ENCODE measurements at regions not wholly inside any gene's neighbourhood (a gene's known extent, or its start where the extent isn't known, plus 50 kb on each side); places are given as distances from the start of the nearest gene placed in this dataset.

DNA sequence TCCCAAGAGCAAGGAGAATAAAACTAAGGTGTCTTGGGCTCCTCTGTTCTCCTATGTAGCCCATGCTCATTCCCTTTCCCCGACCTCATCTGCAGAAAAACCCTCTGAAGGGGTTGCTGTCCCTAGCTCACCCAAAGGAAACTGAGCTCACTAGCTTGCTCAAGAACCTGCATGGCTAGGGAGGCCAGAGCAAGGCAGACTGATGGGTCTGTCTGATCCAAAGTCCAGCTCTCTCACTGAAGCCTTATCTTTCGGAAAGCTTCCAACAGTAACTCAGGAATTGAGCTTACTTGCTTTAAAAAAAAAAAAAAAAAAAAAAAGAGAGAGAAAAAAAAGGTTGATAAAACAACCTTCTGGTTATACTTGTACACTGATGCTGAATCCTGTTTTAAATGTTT, 141.4 kb upstream of the TOPAZ1 start:
- DNase-seq = no peak

DNA sequence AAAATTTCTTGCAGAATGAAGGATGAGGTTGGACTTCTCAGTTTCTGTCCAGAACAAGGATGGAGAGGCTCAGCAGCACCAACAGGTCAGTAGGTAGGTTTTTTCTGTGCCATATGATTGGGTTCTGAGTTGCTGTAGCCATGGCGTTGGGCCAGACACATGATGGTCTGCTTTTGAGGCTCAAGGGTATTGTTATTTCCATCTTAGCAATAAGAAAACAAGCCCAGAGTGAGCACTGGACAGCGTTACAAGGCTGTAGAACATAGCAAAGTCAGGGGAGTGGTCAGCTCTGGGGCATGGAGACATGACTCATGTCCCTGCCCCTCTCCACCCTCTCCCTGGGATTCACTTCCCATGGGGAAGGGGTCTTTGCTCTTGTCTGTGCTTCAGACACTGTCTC, 137.6 kb upstream of the TOPAZ1 start:
- DNase-seq = no peak

DNA sequence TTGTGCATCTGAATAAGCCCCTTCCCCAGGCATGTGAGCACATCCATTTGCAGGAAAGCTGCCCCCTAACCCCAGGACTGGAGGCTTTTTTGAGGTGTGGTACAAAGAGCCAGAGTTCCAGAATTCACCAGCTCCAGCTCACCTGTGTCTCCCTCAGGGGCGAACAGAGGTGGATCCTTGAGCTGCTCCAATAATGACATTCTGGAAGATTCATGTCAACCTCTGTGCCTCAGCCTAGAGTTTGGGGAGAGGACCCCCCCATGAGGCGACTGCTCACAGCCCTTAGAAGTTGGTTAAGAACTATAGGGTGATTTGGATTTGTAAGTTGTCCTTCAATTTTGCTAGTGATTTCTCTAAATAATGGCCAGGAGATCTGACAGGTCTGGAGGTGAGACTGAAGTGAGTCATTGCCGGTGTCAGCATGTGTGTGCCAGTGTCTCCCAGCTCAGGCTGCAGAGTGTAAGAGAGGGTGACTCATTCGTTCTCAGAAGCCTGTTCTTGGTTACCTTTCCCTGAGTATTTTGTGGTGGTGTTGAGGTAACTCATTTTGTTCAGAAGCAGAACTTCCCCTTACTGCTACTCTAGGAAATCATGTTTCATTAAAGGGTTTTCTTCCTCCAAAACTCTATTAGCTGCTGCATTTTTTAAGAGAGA, 136.9 kb upstream of the TOPAZ1 start:
- no peak for DNase-seq

DNA sequence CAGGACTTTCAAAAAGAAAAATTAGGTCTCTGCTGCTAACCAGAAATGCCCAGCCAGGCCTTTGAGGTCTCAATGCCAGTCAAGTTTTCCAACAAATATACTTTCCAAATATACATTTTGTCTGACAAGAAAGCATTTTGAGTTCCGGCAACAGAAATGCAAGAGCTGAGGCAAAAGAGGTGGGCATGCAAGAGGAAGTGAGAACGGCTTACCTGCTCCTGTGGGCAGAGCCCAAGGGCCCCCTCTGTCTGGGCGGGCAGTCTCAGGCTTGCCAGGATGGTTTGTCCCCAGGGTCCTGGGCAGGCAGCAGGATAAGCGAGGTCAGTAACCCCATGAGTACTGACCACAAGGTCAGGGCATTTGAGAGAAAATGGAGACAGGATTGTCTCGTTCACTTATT, 136.1 kb upstream of the TOPAZ1 start:
- DNase-seq = no peak

DNA sequence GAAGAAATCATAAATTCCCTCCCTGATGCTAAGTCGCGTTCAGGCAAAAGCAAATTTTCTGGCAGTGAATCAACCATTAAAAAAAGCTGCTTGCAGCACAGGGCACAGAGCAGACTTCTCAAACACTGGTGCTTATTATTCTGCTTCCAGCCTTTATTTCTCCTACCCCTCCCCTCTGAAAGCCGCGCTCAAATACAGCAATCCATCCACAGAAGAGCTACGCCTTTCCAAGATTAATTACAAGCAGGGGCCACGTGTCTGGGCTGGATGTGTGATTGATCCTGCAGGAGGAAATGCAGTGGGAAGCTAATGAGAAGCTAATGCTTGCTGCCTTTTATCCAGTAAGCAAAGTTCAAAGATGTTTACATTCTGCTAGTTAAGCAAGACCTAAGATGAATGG, 134.9 kb upstream of the TOPAZ1 start:
- DNase-seq = no peak

DNA sequence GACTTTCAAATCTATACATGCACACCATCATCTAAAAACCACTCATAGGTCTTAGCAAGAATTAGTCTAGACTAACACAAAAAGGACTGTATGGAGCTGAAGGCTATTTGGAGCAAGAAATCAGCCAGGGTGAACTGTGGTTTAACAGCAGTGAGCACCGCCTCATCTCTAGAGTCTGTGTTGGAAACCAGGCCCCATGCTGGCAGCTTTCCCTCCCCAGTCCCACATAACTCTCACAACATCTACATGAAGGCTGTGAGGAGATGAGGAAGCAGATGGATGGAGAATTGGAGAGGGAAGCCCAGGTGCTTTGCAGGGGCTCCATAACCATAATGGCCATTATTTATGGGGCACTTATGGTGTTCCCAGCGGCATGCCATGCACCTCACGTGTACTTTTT, 133.2 kb upstream of the TOPAZ1 start:
- no peak for DNase-seq

DNA sequence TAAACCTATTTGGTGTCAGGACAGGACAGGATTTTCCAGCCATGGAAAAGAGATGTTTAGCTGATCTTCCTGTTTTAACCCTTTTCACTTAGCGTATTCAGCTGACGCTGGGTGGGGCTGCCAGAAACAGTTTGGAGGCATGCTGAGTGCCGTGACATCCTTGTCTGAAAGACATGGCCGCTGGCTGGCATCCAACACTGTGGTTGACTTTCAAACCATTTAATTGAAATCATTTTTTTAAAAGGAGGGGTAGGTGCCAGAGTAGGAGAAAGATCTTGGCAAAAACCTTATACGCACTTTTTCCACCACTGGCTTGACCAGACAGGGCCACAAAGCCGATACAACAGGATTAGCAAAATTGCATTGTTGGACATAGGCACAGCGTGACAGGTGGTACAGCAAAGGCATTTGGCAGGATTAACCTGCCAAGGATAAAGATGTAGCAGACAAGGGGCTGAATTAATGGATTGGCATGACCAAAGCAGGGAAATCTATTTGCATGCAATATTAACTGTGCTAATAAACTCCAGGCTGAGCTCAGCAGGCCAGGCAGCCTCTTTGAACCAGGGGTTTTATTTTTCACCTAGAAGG, 131.8 kb upstream of the TOPAZ1 start:
- no peak for DNase-seq

DNA sequence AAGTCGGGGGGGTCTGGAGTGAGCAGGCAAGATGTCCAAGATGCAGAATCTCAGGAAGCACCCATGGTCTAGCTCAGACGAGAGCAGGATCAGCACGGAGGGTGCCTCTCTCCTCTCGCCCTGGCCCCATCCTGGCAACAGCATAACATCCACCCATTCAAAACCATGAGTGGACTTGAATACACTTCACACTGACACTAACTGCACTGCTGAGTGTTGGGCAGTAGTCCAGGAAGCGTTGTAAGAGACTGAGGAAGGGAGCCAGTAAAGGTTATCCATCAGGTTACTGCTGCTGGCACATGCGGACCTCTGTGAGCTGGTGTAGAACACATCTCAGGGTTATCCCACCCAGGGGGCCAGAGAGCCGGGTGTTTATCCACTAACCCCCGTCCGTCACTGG, 131.0 kb upstream of the TOPAZ1 start:
- DNase-seq = no peak

DNA sequence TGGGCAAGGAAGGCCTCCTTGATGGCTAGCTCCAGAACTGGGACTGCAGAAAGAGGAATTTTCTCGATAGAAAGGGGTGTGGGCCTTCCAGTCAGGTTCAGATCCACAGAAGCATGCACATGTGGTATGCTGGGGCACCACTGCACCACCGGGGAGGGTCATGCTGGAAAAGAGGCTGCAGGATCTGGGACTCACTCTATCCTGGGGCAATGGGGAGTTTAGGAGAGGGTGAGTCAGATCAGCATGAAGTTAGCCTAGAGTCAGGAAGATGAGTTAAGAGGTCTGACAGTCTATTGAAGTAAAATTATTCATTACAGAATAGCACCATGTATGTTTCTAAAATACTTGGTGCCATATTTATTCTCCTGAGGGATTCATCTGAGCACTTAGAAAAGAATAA, 130.2 kb upstream of the TOPAZ1 start:
- DNase-seq = no peak

DNA sequence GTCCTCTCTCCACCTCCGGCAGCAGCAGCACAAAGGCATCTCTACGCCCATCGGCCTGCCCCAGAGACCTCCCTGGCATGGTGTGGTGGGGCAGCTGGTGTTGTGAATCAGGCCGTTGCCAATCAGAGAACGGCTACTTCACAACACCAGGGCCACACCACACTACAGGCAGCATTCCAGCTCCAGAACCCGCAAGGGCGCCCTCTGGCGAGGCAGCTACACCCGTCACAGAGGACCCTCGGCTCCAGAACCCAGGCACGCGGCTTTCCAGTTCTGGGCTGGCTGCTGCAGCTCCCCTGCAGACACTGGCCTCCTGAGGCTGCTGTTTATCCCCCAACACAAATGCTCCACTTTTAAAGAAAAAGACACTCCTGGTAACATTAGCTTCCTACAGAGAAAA, 127.5 kb upstream of the TOPAZ1 start:
- DNase-seq = peak; percentile 4

DNA sequence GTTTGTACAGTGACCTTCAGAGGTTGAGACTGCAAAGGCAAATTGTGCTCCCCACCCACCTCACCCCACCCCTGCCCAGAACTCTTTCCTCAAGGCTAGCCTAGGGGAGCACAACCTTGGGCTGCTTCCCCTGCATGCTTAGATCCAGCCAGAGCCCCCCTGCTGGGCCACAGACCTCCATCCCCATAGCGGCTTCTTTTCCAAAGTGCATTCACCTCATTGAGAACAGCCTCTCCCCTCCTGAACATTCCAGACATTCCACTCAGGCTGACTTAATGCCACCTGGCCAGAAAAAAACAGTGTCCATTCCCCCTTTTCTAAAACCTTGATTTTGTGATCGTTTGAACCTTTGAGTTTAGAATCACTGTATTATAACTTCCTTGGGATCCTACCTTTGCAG, 124.4 kb upstream of the TOPAZ1 start:
- no peak for DNase-seq

DNA sequence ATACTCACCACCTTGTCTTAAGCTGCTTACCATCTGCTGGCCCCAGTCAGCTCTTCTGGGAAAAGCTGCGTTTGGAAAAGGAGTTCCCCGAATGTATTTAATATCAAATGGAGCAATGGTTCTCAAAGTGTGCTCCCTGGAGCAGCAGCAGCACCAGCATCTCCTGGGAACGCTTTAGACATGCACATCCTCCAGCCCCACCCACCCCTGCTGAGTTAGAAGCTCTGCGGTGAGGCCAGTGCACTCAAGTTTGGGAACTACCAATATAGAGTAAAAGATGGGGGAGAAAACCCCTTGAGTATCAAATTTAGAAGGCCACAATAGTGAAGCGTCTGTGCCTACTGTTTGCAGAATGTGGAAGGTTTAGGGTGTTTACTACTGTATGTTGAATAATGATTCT, 124.0 kb upstream of the TOPAZ1 start:
- no peak for DNase-seq

DNA sequence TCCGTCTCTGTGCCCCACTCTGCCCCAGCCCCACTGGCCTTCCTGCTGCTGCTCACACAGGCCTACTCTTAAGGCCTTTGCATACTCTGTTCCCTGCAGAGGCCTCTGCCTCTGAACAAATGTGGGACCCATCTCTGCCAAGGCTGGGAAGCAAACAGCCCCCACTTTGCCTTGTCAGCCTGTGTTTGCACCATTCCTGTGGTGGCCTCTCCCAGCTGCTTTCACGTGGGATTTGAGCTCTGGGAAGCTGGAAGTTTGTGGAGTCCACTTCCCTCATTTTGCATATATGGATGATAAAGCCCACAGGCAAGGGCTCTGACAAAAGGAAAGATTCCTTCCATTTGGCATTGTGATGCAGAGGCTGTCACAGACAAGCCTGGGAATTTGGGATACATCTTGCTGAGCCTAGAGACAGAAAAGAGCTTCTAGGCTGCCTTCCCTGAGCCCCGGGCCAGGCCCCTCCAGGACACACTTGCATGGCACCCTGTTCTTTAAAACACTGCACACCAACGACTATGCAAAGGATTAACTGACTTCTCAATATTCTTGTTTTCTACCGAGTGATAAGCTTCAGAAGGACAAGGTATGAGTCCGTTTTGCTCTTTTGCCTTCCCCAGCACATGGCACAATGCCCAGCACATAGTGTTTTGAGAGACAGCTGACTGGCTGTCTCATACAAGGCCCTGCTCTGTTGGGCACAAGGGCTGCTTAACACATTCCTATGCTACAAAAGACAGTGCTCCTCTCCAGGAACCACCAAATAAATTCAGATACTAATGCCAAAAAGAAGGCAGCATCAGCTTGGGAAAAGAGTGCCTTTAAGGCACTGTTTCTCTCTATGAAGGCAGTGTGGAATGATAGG, 120.7 kb upstream of the TOPAZ1 start:
- no peak for DNase-seq

DNA sequence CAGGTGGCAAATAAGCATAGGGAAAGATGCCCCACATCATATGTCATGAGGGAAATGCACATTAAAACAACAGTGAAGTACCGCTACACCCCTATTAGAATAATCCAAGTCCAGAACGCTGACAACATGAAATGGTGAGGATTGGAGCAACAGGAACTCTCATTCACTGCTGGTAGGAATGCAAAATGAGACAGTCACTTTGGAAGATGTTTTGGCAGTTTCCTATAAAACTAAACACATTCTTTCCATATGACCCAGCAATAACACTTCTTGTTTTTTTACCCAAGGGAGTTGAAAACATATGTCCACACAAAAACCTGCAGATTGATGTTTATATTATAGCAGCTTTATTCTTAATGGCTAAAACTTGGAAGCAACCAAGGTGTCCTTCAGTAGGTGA, 116.4 kb upstream of the TOPAZ1 start:
- DNase-seq = no peak

DNA sequence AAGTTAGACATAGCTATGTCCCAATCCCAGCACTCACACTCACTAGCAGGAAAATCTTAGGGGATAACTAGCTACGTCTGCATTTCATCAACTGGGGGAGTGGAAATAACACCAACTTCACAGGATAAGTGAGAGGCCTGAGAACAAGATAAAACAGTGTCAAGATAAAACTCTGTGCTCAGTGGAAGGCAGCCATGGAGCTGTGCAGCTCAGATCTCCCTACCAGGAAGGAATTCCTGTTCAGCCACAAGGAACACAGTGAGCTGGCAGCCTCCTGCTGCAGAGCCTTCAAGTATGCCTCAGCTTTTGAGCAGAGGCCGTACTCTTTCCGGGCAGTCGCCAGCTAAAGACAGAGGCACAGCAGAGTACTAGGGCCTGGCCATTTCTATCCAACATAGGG, 115.8 kb upstream of the TOPAZ1 start:
- no peak for DNase-seq

DNA sequence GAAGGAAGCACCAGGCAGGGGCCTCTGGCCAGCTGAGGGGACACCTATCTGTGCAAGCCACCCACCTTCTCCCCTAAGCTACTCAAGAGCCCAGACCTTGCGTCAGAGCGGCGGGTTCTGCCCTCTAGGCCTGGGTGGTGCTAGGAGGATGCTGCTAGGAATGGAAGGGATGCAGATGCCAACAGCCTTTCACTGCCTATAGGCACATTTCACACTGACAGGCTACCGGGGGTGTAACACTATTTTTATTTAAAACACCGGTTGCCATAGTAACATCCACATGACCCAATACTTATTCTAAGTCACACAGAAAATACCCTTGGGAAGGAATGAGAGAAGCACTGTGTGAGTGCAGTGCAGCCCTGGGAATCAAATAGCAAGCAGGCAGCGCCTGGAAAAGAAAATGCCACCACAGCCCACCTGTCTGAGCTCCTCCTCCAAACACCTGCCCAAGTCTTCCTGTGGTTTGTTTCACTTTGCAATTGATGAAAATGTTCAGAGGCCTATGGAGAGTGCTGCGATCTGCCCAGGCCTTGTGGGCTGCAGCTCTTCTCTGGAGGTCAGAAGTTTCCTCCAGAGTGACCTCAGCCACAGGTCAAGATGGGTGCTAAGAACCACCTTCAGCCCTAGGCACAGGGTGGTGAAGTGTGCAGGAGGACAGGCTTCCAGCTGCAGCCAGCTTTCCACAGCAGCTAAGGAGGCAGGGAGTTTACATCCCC, 113.5 kb upstream of the TOPAZ1 start:
- no peak for DNase-seq

DNA sequence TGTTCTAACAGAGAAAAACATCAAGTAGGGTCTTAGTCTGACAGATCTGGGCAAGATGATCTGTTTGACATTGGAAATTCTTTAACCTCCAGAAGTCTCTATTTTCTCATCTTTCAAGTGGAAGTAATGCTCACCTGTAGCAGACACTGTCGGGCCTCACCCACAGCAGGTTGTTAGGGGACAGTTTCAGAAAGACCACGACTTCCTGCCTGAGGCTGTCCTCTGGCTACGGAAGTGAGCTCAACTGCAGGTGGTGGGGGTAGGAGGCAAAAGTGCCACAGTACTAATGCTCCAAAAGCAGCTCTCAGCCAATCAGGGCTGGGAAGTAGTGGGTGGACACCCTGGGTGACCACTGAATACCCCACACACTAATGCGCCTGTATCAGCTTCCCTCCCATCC, 111.4 kb upstream of the TOPAZ1 start:
- DNase-seq = no peak

DNA sequence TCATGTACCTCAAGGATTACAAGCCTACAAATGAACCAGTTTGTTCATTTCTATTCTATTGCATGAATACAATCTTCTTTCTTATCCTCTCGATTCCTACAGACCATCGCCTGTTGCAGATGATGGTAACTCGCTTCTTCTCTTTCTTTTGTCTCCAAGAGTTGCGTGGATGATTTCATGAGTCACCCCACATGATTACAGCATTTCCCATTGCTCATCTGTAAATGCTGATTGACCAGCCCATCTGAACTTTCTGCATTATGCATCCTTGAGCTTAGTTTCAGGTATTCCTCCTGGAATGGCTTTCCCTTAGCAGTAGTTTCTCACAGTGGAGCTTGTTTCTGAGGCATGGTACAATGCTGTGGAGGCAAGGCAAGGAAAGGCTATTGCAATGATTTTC, 109.6 kb upstream of the TOPAZ1 start:
- no peak for DNase-seq

DNA sequence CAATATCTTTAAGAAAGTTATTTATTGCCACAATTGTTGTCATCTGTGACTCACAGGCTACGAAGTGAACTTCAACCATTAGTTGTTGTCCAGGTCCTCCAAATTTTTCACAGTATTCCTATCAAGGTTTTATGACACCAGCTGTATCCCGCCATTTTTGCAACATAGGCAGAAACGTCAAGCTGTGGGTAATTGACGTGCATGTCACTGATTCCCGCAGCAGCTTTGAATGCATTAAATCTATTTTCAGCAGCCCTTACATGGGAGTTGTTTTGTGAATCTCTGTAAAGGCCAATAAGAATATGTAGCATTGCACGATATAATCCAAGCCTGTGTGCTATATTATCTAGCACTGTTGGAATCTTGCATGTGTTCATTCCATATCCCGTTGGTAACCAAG, 109.1 kb upstream of the TOPAZ1 start:
- DNase-seq = no peak

DNA sequence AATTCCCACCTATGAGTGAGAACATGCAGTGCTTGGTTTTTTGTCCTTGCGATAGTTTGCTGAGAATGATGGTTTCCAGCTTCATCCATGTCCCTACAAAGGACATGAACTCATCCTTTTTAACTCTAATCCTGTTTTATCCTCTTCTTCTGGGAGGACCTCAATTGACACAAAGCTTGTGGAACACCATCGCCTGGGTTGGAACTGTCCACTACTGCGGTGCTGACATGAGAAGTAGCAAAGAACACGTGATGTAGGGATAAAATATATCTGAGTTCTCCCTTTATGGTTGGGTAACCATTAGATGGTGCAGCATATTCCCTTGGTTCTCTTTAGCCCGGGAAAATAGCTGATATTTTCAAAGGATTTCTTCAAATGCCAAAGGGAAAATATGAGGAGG, 105.3 kb upstream of the TOPAZ1 start:
- no peak for DNase-seq

DNA sequence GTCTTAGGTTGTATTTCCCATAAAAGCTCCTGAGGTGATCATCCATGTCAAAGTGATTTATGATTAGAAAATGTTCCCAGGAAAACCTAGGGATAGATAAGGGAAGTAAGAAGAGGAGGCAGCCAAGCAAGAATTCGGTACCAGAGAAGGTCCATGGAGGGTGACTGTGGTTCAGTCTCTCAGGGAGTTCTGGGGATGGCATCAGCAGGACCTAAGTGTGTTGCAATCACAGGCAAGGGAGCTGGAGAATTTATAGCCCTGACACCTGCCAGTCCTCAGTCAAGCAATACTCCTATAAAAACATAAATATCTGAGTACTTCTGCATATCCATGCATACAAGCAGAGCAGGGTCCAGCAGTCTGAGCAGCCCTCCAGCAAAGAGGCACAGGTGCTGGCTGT, 95.6 kb upstream of the TOPAZ1 start:
- no peak for DNase-seq

DNA sequence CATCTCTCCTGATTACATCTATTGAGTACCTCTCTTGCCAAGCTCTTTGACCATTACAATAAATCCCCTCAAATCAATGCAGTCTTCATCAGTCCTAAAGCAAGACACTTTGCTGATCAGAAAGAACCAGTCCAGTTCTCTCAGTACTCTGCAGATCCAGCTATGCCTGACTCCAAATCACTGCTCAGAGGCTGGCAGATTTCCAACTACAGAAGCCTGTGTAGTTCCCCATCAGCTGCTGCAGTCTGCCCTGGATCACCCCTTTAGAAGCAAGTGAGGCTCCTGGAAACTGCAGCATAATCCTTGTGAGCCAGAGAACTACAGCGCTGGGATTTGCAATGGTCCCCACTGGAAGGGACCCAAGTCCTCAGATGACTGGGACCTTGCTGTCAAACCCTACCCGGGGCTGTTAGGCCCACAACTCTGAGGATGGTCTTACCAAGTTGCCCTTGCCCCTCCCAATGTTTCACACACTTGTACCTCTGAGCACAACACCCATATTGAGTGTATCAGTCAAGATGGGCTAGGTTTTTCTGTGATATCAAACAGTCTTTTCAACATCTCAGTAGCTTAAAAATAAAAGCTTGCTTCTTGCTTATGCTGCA, 81.9 kb upstream of the TOPAZ1 start:
- no peak for DNase-seq

DNA sequence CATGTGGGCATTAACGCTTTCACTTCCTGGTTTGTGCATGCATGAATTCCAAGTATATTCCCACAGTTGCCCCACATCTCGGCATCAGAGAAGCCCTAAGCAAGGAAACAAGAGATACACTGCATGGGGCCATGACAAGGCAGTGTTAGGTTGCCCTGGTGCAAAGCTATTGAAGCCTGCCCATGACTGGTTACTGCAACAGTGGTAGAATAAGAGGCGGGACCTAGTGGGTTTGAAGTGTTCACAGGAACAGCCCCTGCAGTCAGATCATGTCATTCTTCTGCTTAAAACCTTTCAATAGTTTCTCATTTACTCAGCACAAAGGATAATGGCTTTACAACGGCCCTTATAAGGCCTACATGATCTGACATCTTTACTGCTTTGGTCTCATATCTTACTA, 80.9 kb upstream of the TOPAZ1 start:
- no peak for DNase-seq
